ENCODE measurements at regions not wholly inside any gene's neighbourhood (a gene's known extent, or its start where the extent isn't known, plus 50 kb on each side); places are given as distances from the start of the nearest gene placed in this dataset.

DNA sequence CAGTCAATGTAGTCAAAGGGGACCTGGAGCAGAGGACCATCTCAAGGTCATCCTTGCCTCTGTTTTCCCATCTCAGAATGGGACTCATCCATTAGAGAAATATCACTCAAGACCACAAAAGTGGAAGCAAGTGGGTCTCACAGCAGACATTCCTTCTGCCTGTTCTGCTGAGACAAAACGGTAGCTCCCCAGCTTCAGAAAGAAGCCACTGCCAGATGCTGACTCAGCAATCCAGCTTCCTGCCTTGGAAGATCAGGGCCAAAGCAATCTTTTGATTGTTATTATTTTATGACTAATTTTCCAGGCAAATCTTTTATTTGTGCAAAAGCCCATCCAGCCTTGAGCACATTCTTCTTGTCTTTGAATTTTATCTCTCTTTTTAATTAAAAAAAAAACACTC is 86.8 kb downstream of the CCT6B start:
- Mint-ChIP-seq H3K27ac (no peak overlapping the region), H3K36me3 (no peaks in the 10 kb centered on the region), H3K4me3 (no peak overlapping the region), H3K27me3 (peaks cover 9 to 22% of the 10 kb centered on the region in 2 donors), H3K9me3 (peaks cover 4 to 12% (median 7%) of the 10 kb centered on the region in 3 donors), H3K4me1 (no peaks in the 10 kb centered on the region)
- no CpG with 5 or more reads among the region's 1 CpG for WGBS (ENCODE audit: insufficient coverage)
- POLR2A ChIA-PET: no interaction called here
- Histone ChIP-seq H3K9me3 (no peaks in the 10 kb centered on the region), H3K27ac (ENCODE audit: low read length) (no peak overlapping the region), H3K4me3 (ENCODE audit: control insufficient read depth in 1 of 2, extremely low read depth in 1 of 2, low read length in 1 of 2) (no peak overlapping the region), H3K36me3 (ENCODE audit: control insufficient read depth in 2 of 2, extremely low read depth in 1 of 2, insufficient read depth in 1 of 2, low read length in 1 of 2) (no peaks in the 10 kb centered on the region), H3K27me3 (replicated peaks in 1 of 2; ENCODE audit: control insufficient read depth in 2 of 2, extremely low read depth in 1 of 2, insufficient read depth in 2 of 2, low read length in 1 of 2) (peaks cover 0 to 12% of the 10 kb centered on the region in 2 experiments), H3K4me1 (ENCODE audit: control insufficient read depth in 1 of 2, extremely low read depth in 1 of 2, insufficient read depth in 2 of 2, low read length in 2 of 2) (no peaks in the 10 kb centered on the region)
- CTCF ChIA-PET: no interaction called here
- DNase-seq: no peak
- ATAC-seq (replicated peaks in 1 of 4): no peak

GRCh38 chr17:34872640-34873039 is 88.6 kb downstream of the CCT6B start:
- no peak overlapping the region for H3K4me3 ChIP-seq (ENCODE audit: control insufficient read depth in 1 of 2, extremely low read depth in 1 of 2, low read length in 1 of 2)
- H3K36me3 Mint-ChIP-seq: no peaks in the 10 kb centered on the region
- DNase-seq (no peak), ATAC-seq (replicated peaks in 1 of 4) (no peak)
- peaks cover 3 to 15% of the 10 kb centered on the region in 2 donors for H3K27me3 Mint-ChIP-seq
- no peak overlapping the region for H3K27ac ChIP-seq (ENCODE audit: low read length)
- H3K9me3 ChIP-seq: no peaks in the 10 kb centered on the region
- H3K9me3 Mint-ChIP-seq: peaks cover 9 to 30% (median 18%) of the 10 kb centered on the region in 3 donors
- H3K27me3 ChIP-seq (replicated peaks in 1 of 2; ENCODE audit: control insufficient read depth in 2 of 2, extremely low read depth in 1 of 2, insufficient read depth in 2 of 2, low read length in 1 of 2): peaks cover 0 to 9% of the 10 kb centered on the region in 2 experiments
- POLR2A ChIA-PET: no interaction called here
- H3K4me1 Mint-ChIP-seq: peaks cover 0 to 5% (median 3%) of the 10 kb centered on the region in 3 donors
- no peaks in the 10 kb centered on the region for H3K4me1 ChIP-seq (ENCODE audit: control insufficient read depth in 1 of 2, extremely low read depth in 1 of 2, insufficient read depth in 2 of 2, low read length in 2 of 2)
- H3K4me3 Mint-ChIP-seq: no peak overlapping the region
- WGBS (ENCODE audit: insufficient coverage): no CpG with 5 or more reads among the region's 2 CpGs
- H3K27ac Mint-ChIP-seq: no peak overlapping the region
- no peaks in the 10 kb centered on the region for H3K36me3 ChIP-seq (ENCODE audit: control insufficient read depth in 2 of 2, extremely low read depth in 1 of 2, insufficient read depth in 1 of 2, low read length in 1 of 2)
- CTCF ChIA-PET: no interaction called here

GRCh38 chr17:34869641-34870040 is 91.6 kb downstream of the CCT6B start:
- H3K4me3 ChIP-seq (ENCODE audit: control insufficient read depth in 1 of 2, extremely low read depth in 1 of 2, low read length in 1 of 2): no peak overlapping the region
- H3K4me1 ChIP-seq (ENCODE audit: control insufficient read depth in 1 of 2, extremely low read depth in 1 of 2, insufficient read depth in 2 of 2, low read length in 2 of 2): no peaks in the 10 kb centered on the region
- peaks cover 0 to 5% of the 10 kb centered on the region in 2 experiments for H3K27me3 ChIP-seq (replicated peaks in 1 of 2; ENCODE audit: control insufficient read depth in 2 of 2, extremely low read depth in 1 of 2, insufficient read depth in 2 of 2, low read length in 1 of 2)
- no peaks in the 10 kb centered on the region for H3K9me3 ChIP-seq
- H3K27ac ChIP-seq (ENCODE audit: low read length): no peak overlapping the region
- ChIA-PET CTCF (no interaction called here), POLR2A (interaction anchor here in 1 of 2 donors (0.7 kb wide), 1 partner anchor 250 kb away, joined by 3 read pairs; the partner anchor contains the start of gene RAD51D)
- ATAC-seq (replicated peaks in 1 of 4): no peak
- no peaks in the 10 kb centered on the region for H3K36me3 Mint-ChIP-seq
- peaks cover 9 to 30% (median 18%) of the 10 kb centered on the region in 3 donors for H3K9me3 Mint-ChIP-seq
- no peak overlapping the region for H3K4me3 Mint-ChIP-seq
- H3K36me3 ChIP-seq (ENCODE audit: control insufficient read depth in 2 of 2, extremely low read depth in 1 of 2, insufficient read depth in 1 of 2, low read length in 1 of 2): no peaks in the 10 kb centered on the region
- H3K27me3 Mint-ChIP-seq: peaks cover 0 to 9% of the 10 kb centered on the region in 2 donors
- H3K27ac Mint-ChIP-seq: no peak overlapping the region
- peaks cover 0 to 5% (median 3%) of the 10 kb centered on the region in 3 donors for H3K4me1 Mint-ChIP-seq
- DNase-seq: no peak

- WGBS (ENCODE audit: insufficient coverage): 90% methylated on average over 4 of the region's 6 CpGs
- ChIA-PET POLR2A (no interaction called here), CTCF (no interaction called here)
- H3K36me3 ChIP-seq (ENCODE audit: control insufficient read depth in 2 of 2, extremely low read depth in 1 of 2, insufficient read depth in 1 of 2, low read length in 1 of 2): no peaks in the 10 kb centered on the region
- H3K27ac ChIP-seq (ENCODE audit: low read length): no peak overlapping the region
- Mint-ChIP-seq H3K4me3 (no peak overlapping the region), H3K4me1 (peaks cover 0 to 5% (median 3%) of the 10 kb centered on the region in 3 donors), H3K27me3 (no peaks in the 10 kb centered on the region), H3K36me3 (no peaks in the 10 kb centered on the region), H3K9me3 (peaks cover 5 to 20% (median 12%) of the 10 kb centered on the region in 3 donors), H3K27ac (no peak overlapping the region)
- no peaks in the 10 kb centered on the region for H3K9me3 ChIP-seq
- peaks cover 0 to 9% of the 10 kb centered on the region in 2 experiments for H3K27me3 ChIP-seq (replicated peaks in 1 of 2; ENCODE audit: control insufficient read depth in 2 of 2, extremely low read depth in 1 of 2, insufficient read depth in 2 of 2, low read length in 1 of 2)
- no peaks in the 10 kb centered on the region for H3K4me1 ChIP-seq (ENCODE audit: control insufficient read depth in 1 of 2, extremely low read depth in 1 of 2, insufficient read depth in 2 of 2, low read length in 2 of 2)
- no peak overlapping the region for H3K4me3 ChIP-seq (ENCODE audit: control insufficient read depth in 1 of 2, extremely low read depth in 1 of 2, low read length in 1 of 2)
- ATAC-seq (replicated peaks in 1 of 4) (no peak), DNase-seq (no peak)
Measured at GRCh38 chr17:34865716-34866115, 95.5 kb downstream of the CCT6B start.

DNA sequence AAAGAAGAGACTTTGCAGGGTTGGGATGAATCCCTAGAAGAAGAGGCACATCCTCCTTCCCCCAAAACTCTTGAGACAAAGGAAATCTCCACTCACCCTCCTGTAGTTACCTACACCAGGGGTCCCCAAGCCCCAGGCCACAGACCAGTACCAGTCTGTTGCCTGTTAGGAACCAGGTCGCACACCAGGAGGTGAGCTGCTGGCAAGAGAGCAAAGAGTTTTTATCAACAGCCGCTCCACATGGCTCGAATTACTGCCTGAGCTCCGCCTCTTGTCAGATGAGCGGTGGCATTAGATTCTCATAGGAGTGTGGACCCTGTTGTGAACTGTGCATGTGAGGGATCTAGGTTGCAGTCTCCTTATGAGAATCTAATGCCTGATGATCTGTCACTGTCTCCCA is 98.9 kb downstream of the CCT6B start:
- Histone ChIP-seq H3K9me3 (no peaks in the 10 kb centered on the region), H3K27ac (ENCODE audit: low read length) (no peak overlapping the region), H3K36me3 (ENCODE audit: control insufficient read depth in 2 of 2, extremely low read depth in 1 of 2, insufficient read depth in 1 of 2, low read length in 1 of 2) (no peaks in the 10 kb centered on the region), H3K4me1 (ENCODE audit: control insufficient read depth in 1 of 2, extremely low read depth in 1 of 2, insufficient read depth in 2 of 2, low read length in 2 of 2) (no peaks in the 10 kb centered on the region), H3K4me3 (ENCODE audit: control insufficient read depth in 1 of 2, extremely low read depth in 1 of 2, low read length in 1 of 2) (no peak overlapping the region), H3K27me3 (replicated peaks in 1 of 2; ENCODE audit: control insufficient read depth in 2 of 2, extremely low read depth in 1 of 2, insufficient read depth in 2 of 2, low read length in 1 of 2) (peaks cover 0 to 11% of the 10 kb centered on the region in 2 experiments)
- DNase-seq (no peak), ATAC-seq (replicated peaks in 1 of 4) (no peak)
- Mint-ChIP-seq H3K27me3 (peaks cover 10 to 14% of the 10 kb centered on the region in 2 donors), H3K4me3 (no peak overlapping the region), H3K9me3 (no peaks in the 10 kb centered on the region), H3K27ac (no peak overlapping the region), H3K4me1 (peaks cover 0 to 5% (median 0%) of the 10 kb centered on the region in 3 donors), H3K36me3 (no peaks in the 10 kb centered on the region)
- WGBS (ENCODE audit: insufficient coverage): 78% methylated on average over 3 of the region's 5 CpGs
- ChIA-PET POLR2A (no interaction called here), CTCF (no interaction called here)

- Histone ChIP-seq H3K9me3 (no peaks in the 10 kb centered on the region), H3K27ac (ENCODE audit: low read length) (no peak overlapping the region), H3K4me3 (ENCODE audit: control insufficient read depth in 1 of 2, extremely low read depth in 1 of 2, low read length in 1 of 2) (no peak overlapping the region), H3K4me1 (ENCODE audit: control insufficient read depth in 1 of 2, extremely low read depth in 1 of 2, insufficient read depth in 2 of 2, low read length in 2 of 2) (no peaks in the 10 kb centered on the region), H3K27me3 (replicated peaks in 1 of 2; ENCODE audit: control insufficient read depth in 2 of 2, extremely low read depth in 1 of 2, insufficient read depth in 2 of 2, low read length in 1 of 2) (peaks cover 0 to 16% of the 10 kb centered on the region in 2 experiments), H3K36me3 (ENCODE audit: control insufficient read depth in 2 of 2, extremely low read depth in 1 of 2, insufficient read depth in 1 of 2, low read length in 1 of 2) (no peaks in the 10 kb centered on the region)
- ChIA-PET POLR2A (no interaction called here), CTCF (no interaction called here)
- ATAC-seq (replicated peaks in 1 of 4) (no peak), DNase-seq (no peak)
- Mint-ChIP-seq H3K4me1 (peaks cover 0 to 5% (median 0%) of the 10 kb centered on the region in 3 donors), H3K9me3 (no peaks in the 10 kb centered on the region), H3K27me3 (peaks cover 14 to 19% of the 10 kb centered on the region in 2 donors), H3K36me3 (no peaks in the 10 kb centered on the region), H3K4me3 (no peak overlapping the region), H3K27ac (no peak overlapping the region)
- 100% methylated on average over 1 of the region's 4 CpGs for WGBS (ENCODE audit: insufficient coverage)
Measured at GRCh38 chr17:34861864-34862263, 99.4 kb downstream of the CCT6B start.

- Mint-ChIP-seq H3K27ac (no peak overlapping the region), H3K27me3 (peaks cover 22 to 25% of the 10 kb centered on the region in 2 donors), H3K4me3 (no peak overlapping the region), H3K36me3 (no peaks in the 10 kb centered on the region), H3K4me1 (peaks cover 0 to 5% (median 0%) of the 10 kb centered on the region in 3 donors), H3K9me3 (no peaks in the 10 kb centered on the region)
- Histone ChIP-seq H3K9me3 (no peaks in the 10 kb centered on the region), H3K27me3 (replicated peaks in 1 of 2; ENCODE audit: control insufficient read depth in 2 of 2, extremely low read depth in 1 of 2, insufficient read depth in 2 of 2, low read length in 1 of 2) (peaks cover 0 to 21% of the 10 kb centered on the region in 2 experiments), H3K4me1 (ENCODE audit: control insufficient read depth in 1 of 2, extremely low read depth in 1 of 2, insufficient read depth in 2 of 2, low read length in 2 of 2) (no peaks in the 10 kb centered on the region), H3K36me3 (ENCODE audit: control insufficient read depth in 2 of 2, extremely low read depth in 1 of 2, insufficient read depth in 1 of 2, low read length in 1 of 2) (no peaks in the 10 kb centered on the region), H3K4me3 (ENCODE audit: control insufficient read depth in 1 of 2, extremely low read depth in 1 of 2, low read length in 1 of 2) (no peak overlapping the region), H3K27ac (ENCODE audit: low read length) (no peak overlapping the region)
- 100% methylated on average over 1 of the region's 5 CpGs for WGBS (ENCODE audit: insufficient coverage)
- ChIA-PET CTCF (no interaction called here), POLR2A (no interaction called here)
- DNase-seq (no peak), ATAC-seq (replicated peaks in 1 of 4) (no peak)
Measured at GRCh38 chr17:34859652-34860051, 101.6 kb downstream of the CCT6B start.
